22Rv1 (cell line): ENCODE measurements at regions not wholly inside any gene's neighbourhood (a gene's known extent, or its start where the extent isn't known, plus 50 kb on each side); places are given as distances from the start of the nearest gene placed in this dataset.

ENCODE experiments used
- H3K27ac ChIP-seq: fragments of 450-650 bp; 2 replicates; pipeline ENCODE4 v1.5.1; 2017
- ZFX ChIP-seq: fragments of 450-650 bp; IDR thresholded peaks from 2 replicates; pipeline ENCODE4 v1.6.1; 2017; ENCODE audit warnings: antibody characterized with exemption, borderline replicate concordance
- TF ChIP-seq, protein P1 (sequence below): fragments of 450-650 bp; IDR thresholded peaks from 2 replicates; pipeline ENCODE4 v1.5.1; 2017; ENCODE audit warnings: mild to moderate bottlenecking

GRCh38 chr3:44080474-44081072, 161.1 kb upstream of the TOPAZ1 start:
- no peak for TF ChIP-seq ZFX
- TF ChIP-seq, protein P1, sequence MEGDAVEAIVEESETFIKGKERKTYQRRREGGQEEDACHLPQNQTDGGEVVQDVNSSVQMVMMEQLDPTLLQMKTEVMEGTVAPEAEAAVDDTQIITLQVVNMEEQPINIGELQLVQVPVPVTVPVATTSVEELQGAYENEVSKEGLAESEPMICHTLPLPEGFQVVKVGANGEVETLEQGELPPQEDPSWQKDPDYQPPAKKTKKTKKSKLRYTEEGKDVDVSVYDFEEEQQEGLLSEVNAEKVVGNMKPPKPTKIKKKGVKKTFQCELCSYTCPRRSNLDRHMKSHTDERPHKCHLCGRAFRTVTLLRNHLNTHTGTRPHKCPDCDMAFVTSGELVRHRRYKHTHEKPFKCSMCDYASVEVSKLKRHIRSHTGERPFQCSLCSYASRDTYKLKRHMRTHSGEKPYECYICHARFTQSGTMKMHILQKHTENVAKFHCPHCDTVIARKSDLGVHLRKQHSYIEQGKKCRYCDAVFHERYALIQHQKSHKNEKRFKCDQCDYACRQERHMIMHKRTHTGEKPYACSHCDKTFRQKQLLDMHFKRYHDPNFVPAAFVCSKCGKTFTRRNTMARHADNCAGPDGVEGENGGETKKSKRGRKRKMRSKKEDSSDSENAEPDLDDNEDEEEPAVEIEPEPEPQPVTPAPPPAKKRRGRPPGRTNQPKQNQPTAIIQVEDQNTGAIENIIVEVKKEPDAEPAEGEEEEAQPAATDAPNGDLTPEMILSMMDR, result no peak
- no peak overlapping the region for H3K27ac ChIP-seq

DNA sequence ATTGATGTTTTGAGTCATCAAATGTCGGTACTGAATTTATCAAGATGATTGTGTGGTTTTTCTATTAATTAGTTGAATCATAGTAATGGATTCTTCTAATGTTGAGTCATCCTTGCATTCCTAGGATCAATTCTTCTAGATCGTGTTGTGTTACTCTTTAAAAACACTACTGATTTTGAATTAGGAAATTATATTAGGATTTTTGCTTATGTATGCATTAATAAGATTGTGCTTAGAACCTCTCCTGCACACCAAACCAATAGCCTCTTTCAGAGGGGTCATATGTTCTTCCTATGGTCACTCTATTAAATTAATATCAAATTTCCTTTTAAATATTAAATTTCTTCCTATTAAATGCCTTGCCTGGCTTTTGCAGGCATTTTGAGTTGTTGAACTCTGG, 151.7 kb upstream of the TOPAZ1 start:
- TF ChIP-seq, protein P1, result no peak
- no peak for TF ChIP-seq ZFX
- no peak overlapping the region for H3K27ac ChIP-seq

DNA sequence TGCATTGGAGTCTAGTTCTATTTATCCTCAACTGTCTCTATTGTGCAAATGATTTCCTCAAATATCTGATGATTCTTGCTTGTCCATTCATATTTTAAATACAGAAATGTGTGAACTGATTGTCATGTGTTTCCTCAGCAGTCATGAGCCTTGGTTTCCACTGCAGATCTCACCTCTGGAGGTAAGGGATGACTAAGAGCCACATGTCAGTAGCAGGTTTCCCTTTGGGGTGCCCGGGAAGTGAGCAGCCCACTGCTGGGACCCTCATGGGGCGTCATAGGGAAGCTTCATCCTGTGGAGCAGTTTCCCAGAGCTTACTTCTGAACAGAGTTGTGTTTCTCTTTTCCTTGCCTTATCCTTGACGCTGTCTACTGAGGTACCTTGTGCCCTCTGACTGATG, 149.2 kb upstream of the TOPAZ1 start:
- no peak for TF ChIP-seq ZFX
- TF ChIP-seq, protein P1, result no peak

DNA sequence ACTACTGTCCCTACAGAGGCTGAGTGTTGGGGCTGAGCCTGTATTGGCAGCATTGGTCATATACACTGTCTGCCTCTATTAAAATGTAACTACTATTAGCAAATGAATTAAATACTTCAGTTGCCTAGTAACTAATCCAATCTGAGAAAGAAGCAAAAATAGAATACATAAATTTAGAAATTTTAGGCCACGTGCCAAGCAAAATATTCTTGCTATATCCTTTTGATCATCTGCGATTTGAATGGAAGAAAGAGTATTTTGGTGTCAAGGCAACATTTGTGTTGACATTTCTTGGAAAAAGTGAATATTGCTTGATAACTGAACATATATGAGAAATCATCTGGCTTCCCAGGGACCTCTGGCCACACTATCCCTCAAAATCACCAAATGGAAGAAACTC, 148.2 kb upstream of the TOPAZ1 start:
- no peak overlapping the region for H3K27ac ChIP-seq
- TF ChIP-seq ZFX, result no peak

More for the DNA sequence above, 149.2 kb upstream of the TOPAZ1 start:
- H3K27ac ChIP-seq, result no peak overlapping the region

- no peak for TF ChIP-seq ZFX
- TF ChIP-seq, protein P1, result no peak
- H3K27ac ChIP-seq, result no peak overlapping the region
Measured at GRCh38 chr3:44098656-44099415, 142.8 kb upstream of the TOPAZ1 start.

GRCh38 chr3:44099566-44100297, 142.0 kb upstream of the TOPAZ1 start:
- no peak overlapping the region for H3K27ac ChIP-seq
- TF ChIP-seq ZFX, result no peak
- TF ChIP-seq, protein P1, result no peak

GRCh38 chr3:44100298-44100695, 141.4 kb upstream of the TOPAZ1 start:
- no peak overlapping the region for H3K27ac ChIP-seq
- TF ChIP-seq ZFX, result no peak
- TF ChIP-seq, protein P1, result no peak
